Prostate gland (tissue), 2 donors: ENCODE measurements at regions not wholly inside any gene's neighbourhood (a gene's known extent, or its start where the extent isn't known, plus 50 kb on each side); places are given as distances from the start of the nearest gene placed in this dataset.

ENCODE experiments used
- CTCF ChIP-seq, 4 experiments: fragments of 200-600 bp in 2 of 4; fragments of 450-650 bp in 2 of 4; sonication (generic) in 2 of 4; IDR thresholded peaks; 1 replicate in 3 of 4; 2 replicates in 1 of 4; pipeline ENCODE4 v1.5.1; 2016 to 2019; ENCODE audit warnings: antibody characterized with exemption in 4 of 4, mild to moderate bottlenecking in 2 of 4, moderate library complexity in 2 of 4
- POLR2A ChIP-seq: fragments of 450-650 bp; IDR thresholded peaks from one replicate; pipeline ENCODE4 v1.6.1; 2016; ENCODE audit warnings: antibody characterized with exemption, mild to moderate bottlenecking
- POLR2AphosphoS5 ChIP-seq: sonication (generic); formaldehyde crosslinking; IDR thresholded peaks from one replicate; pipeline ENCODE4 v1.6.1; 2017; ENCODE audit warnings: antibody characterized with exemption

DNA sequence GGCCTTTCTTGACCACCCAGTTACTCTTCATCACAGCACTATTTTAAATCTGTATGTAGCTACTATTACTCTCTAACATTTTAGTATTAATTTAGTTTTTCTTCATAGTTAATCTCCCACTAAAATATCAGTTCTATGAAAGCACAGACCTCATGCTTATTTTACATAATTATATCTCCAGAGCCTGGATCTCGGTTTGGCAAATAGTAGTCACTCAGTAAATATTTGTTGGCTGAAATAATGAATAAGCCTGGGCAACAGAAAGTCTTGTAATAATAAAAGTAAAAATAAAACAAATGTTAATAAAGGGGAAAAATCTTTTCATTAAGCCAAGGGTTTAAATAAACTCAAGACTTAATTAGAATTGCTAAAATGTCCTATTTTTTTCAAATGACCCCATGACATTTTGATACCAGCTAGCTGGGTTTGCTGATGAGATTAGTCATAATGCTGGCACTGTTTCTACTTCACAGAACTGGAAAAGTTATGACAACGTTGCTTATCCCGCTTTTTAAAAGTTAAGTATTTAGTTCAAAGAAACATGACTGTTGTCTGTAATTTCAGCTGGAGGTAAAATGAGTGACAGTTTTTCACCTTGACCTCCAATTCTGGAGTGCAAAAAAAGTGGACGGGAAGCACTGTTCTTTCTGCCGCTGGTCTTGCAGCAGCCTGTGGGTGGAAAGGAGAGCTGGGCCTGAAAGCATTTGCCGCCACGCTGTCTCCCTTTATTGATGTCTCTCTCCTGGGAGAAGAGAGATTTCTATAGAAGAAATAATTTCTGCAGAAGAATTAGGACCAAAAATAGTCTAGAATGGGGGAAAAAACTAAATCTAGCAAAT, 85.2 kb upstream of the SPATA13 start:
- TF ChIP-seq POLR2A = no peak
- no peak for TF ChIP-seq CTCF (IDR thresholded peaks at IDR 0.05)
- no peak for TF ChIP-seq POLR2AphosphoS5
